Neural cell (in vitro differentiated cells): ENCODE measurements at regions not wholly inside any gene's neighbourhood (a gene's known extent, or its start where the extent isn't known, plus 50 kb on each side); places are given as distances from the start of the nearest gene placed in this dataset.

Source experiments
- H2AFZ ChIP-seq: fragments of 200-600, 300-800 bp; sonication (generic), shearing (Covaris generic); 2 replicates; pipeline ENCODE4 v1.6.0; 2014; ENCODE audit warnings: low read depth, mild to moderate bottlenecking, antibody characterized with exemption, low read length, moderate library complexity
- H3F3A ChIP-seq: fragments of 200-600 bp; shearing (Covaris generic); 2 replicates; pipeline ENCODE4 v1.6.1; 2016; ENCODE audit warnings: mild to moderate bottlenecking, moderate library complexity, mixed read lengths, antibody characterized with exemption, low read length; ENCODE audit not compliant: insufficient read depth, poor library complexity, severe bottlenecking
- H3K27ac ChIP-seq: fragments of 200-600, 300-800 bp; sonication (generic), shearing (Covaris generic); 2 replicates; pipeline ENCODE4 v1.5.1; 2014; ENCODE audit warnings: mild to moderate bottlenecking, low read length, moderate library complexity
- H3K27me3 ChIP-seq: fragments of 300-800, 200-600 bp; sonication (generic), shearing (Covaris generic); 2 replicates; pipeline ENCODE4 v1.6.0; 2014; ENCODE audit warnings: mild to moderate bottlenecking, low read depth, low read length, moderate library complexity; ENCODE audit not compliant: insufficient read depth
- H3K36me3 ChIP-seq: fragments of 300-800, 200-600 bp; sonication (generic), shearing (Covaris generic); 2 replicates; pipeline ENCODE4 v1.5.1; 2014; ENCODE audit warnings: mild to moderate bottlenecking, antibody characterized with exemption, low read length, moderate library complexity; ENCODE audit not compliant: insufficient read depth
- H3K4me2 ChIP-seq: fragments of 300-800, 200-600 bp; sonication (generic), shearing (Covaris generic); 2 replicates; pipeline ENCODE4 v1.6.0; 2014; ENCODE audit warnings: mild to moderate bottlenecking, low read length
- H3K4me3 ChIP-seq: fragments of 300-800, 200-600 bp; sonication (generic), shearing (Covaris generic); 2 replicates; pipeline ENCODE4 v1.5.1; 2014; ENCODE audit warnings: mild to moderate bottlenecking, low read length, moderate library complexity
- H3K79me2 ChIP-seq: fragments of 200-600 bp; shearing (Covaris generic); replicated peaks from 2 replicates; pipeline ENCODE4 v1.6.0; 2014; ENCODE audit warnings: mild to moderate bottlenecking, low read length, moderate library complexity; ENCODE audit not compliant: insufficient read depth
- H3K9ac ChIP-seq: fragments of 300-800, 200-600 bp; sonication (generic), shearing (Covaris generic); 2 replicates; pipeline ENCODE4 v1.6.1; 2016; ENCODE audit warnings: mild to moderate bottlenecking, low read length, mixed read lengths
- H3K9me2 ChIP-seq: fragments of 200-600 bp; shearing (Covaris generic); 2 replicates; pipeline ENCODE4 v1.6.1; 2016; ENCODE audit warnings: mild to moderate bottlenecking, low read length, mixed read lengths; ENCODE audit not compliant: insufficient read depth
- H3K9me3 ChIP-seq: fragments of 200-600, 300-800 bp; sonication (generic), shearing (Covaris generic); 2 replicates; pipeline ENCODE4 v1.6.1; 2016; ENCODE audit warnings: mild to moderate bottlenecking, mixed run types, low read length, moderate library complexity, mixed read lengths
- H4K20me1 ChIP-seq: fragments of 200-600 bp; shearing (Covaris generic); 2 replicates; pipeline ENCODE4 v1.6.1; 2016; ENCODE audit warnings: mild to moderate bottlenecking, mixed run types; ENCODE audit not compliant: insufficient read depth
- EP300 ChIP-seq: fragments of 450-650 bp; conservative IDR thresholded peaks from 2 replicates; pipeline ENCODE4 v1.6.1; 2014; ENCODE audit warnings: antibody characterized with exemption, mild to moderate bottlenecking, moderate library complexity; ENCODE audit not compliant: poor library complexity, severe bottlenecking
- EZH2 ChIP-seq: fragments of 200-600, 300-800 bp; shearing (Covaris generic), sonication (generic); IDR thresholded peaks from 2 replicates; pipeline ENCODE4 v1.6.1; 2014; ENCODE audit warnings: antibody characterized with exemption, low read length, borderline replicate concordance, mild to moderate bottlenecking; ENCODE audit not compliant: insufficient read depth, poor library complexity, severe bottlenecking
- MXI1 ChIP-seq: fragments of 450-650 bp; conservative IDR thresholded peaks from 2 replicates; pipeline ENCODE4 v1.6.1; 2014; ENCODE audit warnings: antibody characterized with exemption, mild to moderate bottlenecking; ENCODE audit not compliant: poor library complexity, severe bottlenecking
- POLR2AphosphoS5 ChIP-seq: IDR thresholded peaks from 2 replicates; pipeline ENCODE4 v1.6.1; 2012
- RAD21 ChIP-seq: fragments of 450-650 bp; conservative IDR thresholded peaks from 2 replicates; pipeline ENCODE4 v1.6.1; 2014; ENCODE audit warnings: antibody characterized with exemption, mild to moderate bottlenecking, moderate library complexity
- SMC3 ChIP-seq: fragments of 450-650 bp; conservative IDR thresholded peaks from 2 replicates; pipeline ENCODE4 v1.6.1; 2014; ENCODE audit warnings: antibody characterized with exemption, mild to moderate bottlenecking, moderate library complexity; ENCODE audit not compliant: poor library complexity
- TAF1 ChIP-seq: IDR thresholded peaks from 2 replicates; pipeline ENCODE4 v1.6.1; 2012; ENCODE audit warnings: low read depth
- TF ChIP-seq, protein P1 (sequence below): IDR thresholded peaks from 2 replicates; pipeline ENCODE4 v1.6.1; 2012; ENCODE audit warnings: borderline replicate concordance
- TF ChIP-seq, protein P2 (sequence below): fragments of 450-650 bp; IDR thresholded peaks from 2 replicates; pipeline ENCODE4 v1.5.1; 2014; ENCODE audit warnings: antibody characterized with exemption, mild to moderate bottlenecking, moderate library complexity; ENCODE audit not compliant: poor library complexity, severe bottlenecking

DNA sequence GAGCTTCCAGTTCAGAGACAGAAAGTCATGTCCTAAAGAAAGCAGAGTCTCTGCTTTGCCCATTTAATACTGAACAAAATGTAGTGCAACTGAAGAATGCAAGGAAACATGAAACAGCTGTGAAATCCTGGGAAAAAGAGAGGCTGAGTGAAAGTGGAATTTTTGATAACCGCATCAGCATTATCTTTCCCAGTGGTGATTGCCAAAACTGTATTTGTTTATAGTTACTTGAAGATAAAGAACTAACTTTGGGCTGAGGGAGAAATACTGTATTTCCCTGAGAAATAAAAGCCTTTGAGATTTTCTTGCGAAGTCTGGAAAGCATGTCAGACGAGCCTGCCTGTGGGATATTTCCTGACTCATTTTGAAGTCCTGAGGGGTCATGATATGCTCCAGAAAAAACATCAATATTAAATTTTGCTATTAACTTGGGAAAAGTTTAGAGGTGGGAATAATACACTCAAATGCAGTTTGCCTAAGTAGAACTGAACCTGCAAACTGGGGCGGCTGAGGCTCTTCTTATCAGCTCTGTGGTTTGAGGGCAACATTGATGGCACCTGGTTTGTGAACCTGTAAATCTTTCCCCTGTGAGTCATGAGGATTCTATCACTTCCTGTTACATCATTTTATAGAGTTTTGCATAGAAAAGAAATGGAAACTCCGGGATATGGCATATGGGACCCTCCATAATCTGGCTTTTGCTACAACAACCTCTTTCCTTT is 855.3 kb downstream of the MCTP2 start:
- H3K4me2 ChIP-seq = no peak overlapping the region
- H3K27me3 ChIP-seq = no peaks in the 10 kb centered on the region
- no peaks in the 10 kb centered on the region for H3K79me2 ChIP-seq
- no peaks in the 10 kb centered on the region for H3K9me3 ChIP-seq
- no peak overlapping the region for H3K27ac ChIP-seq
- H3F3A ChIP-seq = no peaks in the 10 kb centered on the region
- TF ChIP-seq TAF1 (no peak), SMC3 (no peak), POLR2AphosphoS5 (no peak), EP300 (no peak), MXI1 (no peak), RAD21 (no peak), EZH2 (no peak)
- TF ChIP-seq, protein P1, sequence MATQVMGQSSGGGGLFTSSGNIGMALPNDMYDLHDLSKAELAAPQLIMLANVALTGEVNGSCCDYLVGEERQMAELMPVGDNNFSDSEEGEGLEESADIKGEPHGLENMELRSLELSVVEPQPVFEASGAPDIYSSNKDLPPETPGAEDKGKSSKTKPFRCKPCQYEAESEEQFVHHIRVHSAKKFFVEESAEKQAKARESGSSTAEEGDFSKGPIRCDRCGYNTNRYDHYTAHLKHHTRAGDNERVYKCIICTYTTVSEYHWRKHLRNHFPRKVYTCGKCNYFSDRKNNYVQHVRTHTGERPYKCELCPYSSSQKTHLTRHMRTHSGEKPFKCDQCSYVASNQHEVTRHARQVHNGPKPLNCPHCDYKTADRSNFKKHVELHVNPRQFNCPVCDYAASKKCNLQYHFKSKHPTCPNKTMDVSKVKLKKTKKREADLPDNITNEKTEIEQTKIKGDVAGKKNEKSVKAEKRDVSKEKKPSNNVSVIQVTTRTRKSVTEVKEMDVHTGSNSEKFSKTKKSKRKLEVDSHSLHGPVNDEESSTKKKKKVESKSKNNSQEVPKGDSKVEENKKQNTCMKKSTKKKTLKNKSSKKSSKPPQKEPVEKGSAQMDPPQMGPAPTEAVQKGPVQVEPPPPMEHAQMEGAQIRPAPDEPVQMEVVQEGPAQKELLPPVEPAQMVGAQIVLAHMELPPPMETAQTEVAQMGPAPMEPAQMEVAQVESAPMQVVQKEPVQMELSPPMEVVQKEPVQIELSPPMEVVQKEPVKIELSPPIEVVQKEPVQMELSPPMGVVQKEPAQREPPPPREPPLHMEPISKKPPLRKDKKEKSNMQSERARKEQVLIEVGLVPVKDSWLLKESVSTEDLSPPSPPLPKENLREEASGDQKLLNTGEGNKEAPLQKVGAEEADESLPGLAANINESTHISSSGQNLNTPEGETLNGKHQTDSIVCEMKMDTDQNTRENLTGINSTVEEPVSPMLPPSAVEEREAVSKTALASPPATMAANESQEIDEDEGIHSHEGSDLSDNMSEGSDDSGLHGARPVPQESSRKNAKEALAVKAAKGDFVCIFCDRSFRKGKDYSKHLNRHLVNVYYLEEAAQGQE = no peak
- TF ChIP-seq, protein P2, sequence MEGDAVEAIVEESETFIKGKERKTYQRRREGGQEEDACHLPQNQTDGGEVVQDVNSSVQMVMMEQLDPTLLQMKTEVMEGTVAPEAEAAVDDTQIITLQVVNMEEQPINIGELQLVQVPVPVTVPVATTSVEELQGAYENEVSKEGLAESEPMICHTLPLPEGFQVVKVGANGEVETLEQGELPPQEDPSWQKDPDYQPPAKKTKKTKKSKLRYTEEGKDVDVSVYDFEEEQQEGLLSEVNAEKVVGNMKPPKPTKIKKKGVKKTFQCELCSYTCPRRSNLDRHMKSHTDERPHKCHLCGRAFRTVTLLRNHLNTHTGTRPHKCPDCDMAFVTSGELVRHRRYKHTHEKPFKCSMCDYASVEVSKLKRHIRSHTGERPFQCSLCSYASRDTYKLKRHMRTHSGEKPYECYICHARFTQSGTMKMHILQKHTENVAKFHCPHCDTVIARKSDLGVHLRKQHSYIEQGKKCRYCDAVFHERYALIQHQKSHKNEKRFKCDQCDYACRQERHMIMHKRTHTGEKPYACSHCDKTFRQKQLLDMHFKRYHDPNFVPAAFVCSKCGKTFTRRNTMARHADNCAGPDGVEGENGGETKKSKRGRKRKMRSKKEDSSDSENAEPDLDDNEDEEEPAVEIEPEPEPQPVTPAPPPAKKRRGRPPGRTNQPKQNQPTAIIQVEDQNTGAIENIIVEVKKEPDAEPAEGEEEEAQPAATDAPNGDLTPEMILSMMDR = no peak
- no peaks in the 10 kb centered on the region for H4K20me1 ChIP-seq
- no peak overlapping the region for H3K9ac ChIP-seq
- no peaks in the 10 kb centered on the region for H3K9me2 ChIP-seq
- no peak overlapping the region for H2AFZ ChIP-seq
- H3K4me3 ChIP-seq = no peak overlapping the region
- H3K36me3 ChIP-seq = no peaks in the 10 kb centered on the region

DNA sequence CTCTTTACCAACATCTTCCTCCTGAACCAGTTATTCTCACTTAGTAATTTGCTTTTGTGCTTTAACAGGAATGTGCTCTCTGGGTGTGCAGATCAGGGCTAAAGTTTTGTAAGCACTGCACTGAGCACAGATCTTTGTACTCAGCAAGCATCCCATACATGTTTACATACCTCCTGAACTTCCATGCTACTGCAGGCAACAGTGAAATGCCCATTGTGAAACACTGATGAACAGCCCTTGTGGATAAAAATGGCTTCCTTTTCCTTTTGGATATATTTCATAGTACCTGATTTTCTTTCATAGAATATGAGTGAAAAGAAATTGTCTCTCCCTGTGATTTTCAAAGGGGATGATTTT is 855.9 kb downstream of the MCTP2 start:
- no peaks in the 10 kb centered on the region for H3K27me3 ChIP-seq
- no peak overlapping the region for H2AFZ ChIP-seq
- no peak overlapping the region for H3K9ac ChIP-seq
- no peaks in the 10 kb centered on the region for H3F3A ChIP-seq
- H3K79me2 ChIP-seq = no peaks in the 10 kb centered on the region
- no peak overlapping the region for H3K4me3 ChIP-seq
- no peaks in the 10 kb centered on the region for H3K36me3 ChIP-seq
- no peaks in the 10 kb centered on the region for H3K9me2 ChIP-seq
- no peaks in the 10 kb centered on the region for H3K9me3 ChIP-seq
- no peaks in the 10 kb centered on the region for H4K20me1 ChIP-seq
- TF ChIP-seq RAD21 (no peak), SMC3 (no peak)
- H3K27ac ChIP-seq = no peak overlapping the region
- no peak overlapping the region for H3K4me2 ChIP-seq
